ENCODE measurements at regions not wholly inside any gene's neighbourhood (a gene's known extent, or its start where the extent isn't known, plus 50 kb on each side); places are given as distances from the start of the nearest gene placed in this dataset.

- no peaks in the 10 kb centered on the region for H4K20me1 ChIP-seq (ENCODE audit: insufficient read depth, low read length)
- no peaks in the 10 kb centered on the region for H3K36me3 ChIP-seq (replicated peaks in 1 of 2; ENCODE audit: control insufficient read depth in 1 of 2, insufficient read depth in 2 of 2, low read length in 2 of 2)
- BruUV-seq (replicated peaks): no TSS peak
- H3K9ac ChIP-seq (ENCODE audit: insufficient read depth, low read depth, low read length): no peak overlapping the region
- no peak for FAIRE-seq
- in situ Hi-C loops (cut with HindIII; ENCODE audit: extremely low pct_ligation_motif_present, low pct_unique_long_range_greater_than_20kb): no loop called here
- H3K4me3 ChIP-seq (replicated peaks in 1 of 3; ENCODE audit: insufficient read depth in 1 of 3, low read depth in 2 of 3, low read length in 3 of 3): no peak overlapping the region
- intact Hi-C loops (cut with micrococcal nuclease; ENCODE audit: unreplicated experiment): no loop called here
- TF ChIP-seq REXO4 (CRISPR knock-in tag; IDR thresholded peaks at IDR 0.05; ENCODE audit: borderline replicate concordance) (no peak), ZNF768 (CRISPR knock-in tag; IDR thresholded peaks at IDR 0.05) (no peak), ZNF260 (CRISPR knock-in tag; IDR thresholded peaks at IDR 0.05; ENCODE audit: borderline replicate concordance, low read depth) (no peak), ATF2 (CRISPR knock-in tag; IDR thresholded peaks at IDR 0.05) (no peak), IRF1 (CRISPR knock-in tag; IDR thresholded peaks at IDR 0.05; ENCODE audit: low read depth) (no peak), FOXJ3 (CRISPR knock-in tag; IDR thresholded peaks at IDR 0.05; ENCODE audit: borderline replicate concordance) (no peak)
- no peak overlapping the region for H3K4me2 ChIP-seq (ENCODE audit: low read depth, low read length)
- H3K79me2 ChIP-seq (ENCODE audit: insufficient read depth, low read length): no peaks in the 10 kb centered on the region
- DNase-seq (ENCODE audit: low spot score): no peak
- H3K27me3 ChIP-seq (ENCODE audit: control insufficient read depth in 1 of 2, insufficient read depth in 2 of 2, low read length in 2 of 2): peaks cover 3 to 9% of the 10 kb centered on the region in 2 experiments; a peak in 4 of 5 replicates
- ChIA-PET CTCF (ENCODE audit: low intra/inter-chr PET ratio, low total read pairs) (no interaction called here), POLR2A (no interaction called here)
- no peak overlapping the region for H3K27ac ChIP-seq (ENCODE audit: extremely low read length, insufficient read depth, low read length)
- ATAC-seq: no peak
- no peak overlapping the region for H2AFZ ChIP-seq (ENCODE audit: low read length)
- no peaks in the 10 kb centered on the region for H3K9me3 ChIP-seq (ENCODE audit: low read length)
- H3K4me1 ChIP-seq (ENCODE audit: insufficient read depth, low read length): no peaks in the 10 kb centered on the region
- 40% methylated on average over 5 of the region's 14 CpGs for WGBS (ENCODE audit: low lambda C conversion rate)
Observed at GRCh38 chr10:131690805-131691239, 210.0 kb upstream of the PPP2R2D start.
